ENCODE measurements at regions not wholly inside any gene's neighbourhood (a gene's known extent, or its start where the extent isn't known, plus 50 kb on each side); places are given as distances from the start of the nearest gene placed in this dataset.
"Not testable (repeated sequence)": the region's sequence is repeated elsewhere in the genome, so short reads cannot be mapped to it uniquely, and the experiment has no call there.

DNA sequence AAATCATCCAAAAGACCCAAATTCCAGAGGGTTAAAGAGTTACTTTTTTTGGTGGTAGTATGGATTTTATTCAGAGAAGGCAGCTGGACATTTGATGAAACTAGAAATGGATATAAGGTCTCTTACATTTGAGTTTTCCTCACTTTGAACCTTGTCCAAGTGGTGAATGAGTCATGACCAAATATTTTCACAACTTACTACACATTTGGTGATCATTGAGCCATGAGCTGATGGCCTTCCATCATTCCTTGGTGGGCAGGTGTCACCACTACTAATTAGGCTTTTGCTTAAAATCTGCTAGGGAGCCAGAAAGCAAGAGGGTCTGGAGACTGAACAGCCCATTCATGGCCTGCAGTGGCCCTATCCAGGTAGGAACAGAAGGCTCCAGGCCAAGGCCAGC lies 620.2 kb upstream of the INTU start:
- Histone ChIP-seq H3K4me2 (ENCODE audit: low read depth, low read length) (no peak overlapping the region), H3K9me3 (replicated peaks; ENCODE audit: insufficient read depth, low read length) (no peaks in the 10 kb centered on the region), H3K79me2 (ENCODE audit: low read length) (no peaks in the 10 kb centered on the region), H3F3A (ENCODE audit: insufficient read depth, low read length) (no peaks in the 10 kb centered on the region), H3K4me3 (ENCODE audit: low read length) (no peak overlapping the region), H3K9ac (ENCODE audit: low read length) (no peak overlapping the region), H3K36me3 (replicated peaks; ENCODE audit: insufficient read depth, low read length) (no peaks in the 10 kb centered on the region), H3K27ac (ENCODE audit: low read length) (no peak overlapping the region), H2AFZ (ENCODE audit: low read length) (no peak overlapping the region), H3K4me1 (ENCODE audit: low read length) (no peaks in the 10 kb centered on the region), H3K9me2 (replicated peaks; ENCODE audit: insufficient read depth, low read length) (no peaks in the 10 kb centered on the region), H3K27me3 (replicated peaks; ENCODE audit: insufficient read depth, low read length) (no peaks in the 10 kb centered on the region), H4K20me1 (ENCODE audit: insufficient read depth, low read length) (no peaks in the 10 kb centered on the region)
- DNase-seq, result no peak
- no peak for TF ChIP-seq EZH2 (optimal IDR thresholded peaks at IDR 0.05; ENCODE audit: low read depth, low read length)
- TF ChIP-seq EZH2phosphoT487 (IDR thresholded peaks at IDR 0.05; ENCODE audit: low read length), result no peak
- TF ChIP-seq, protein P1, sequence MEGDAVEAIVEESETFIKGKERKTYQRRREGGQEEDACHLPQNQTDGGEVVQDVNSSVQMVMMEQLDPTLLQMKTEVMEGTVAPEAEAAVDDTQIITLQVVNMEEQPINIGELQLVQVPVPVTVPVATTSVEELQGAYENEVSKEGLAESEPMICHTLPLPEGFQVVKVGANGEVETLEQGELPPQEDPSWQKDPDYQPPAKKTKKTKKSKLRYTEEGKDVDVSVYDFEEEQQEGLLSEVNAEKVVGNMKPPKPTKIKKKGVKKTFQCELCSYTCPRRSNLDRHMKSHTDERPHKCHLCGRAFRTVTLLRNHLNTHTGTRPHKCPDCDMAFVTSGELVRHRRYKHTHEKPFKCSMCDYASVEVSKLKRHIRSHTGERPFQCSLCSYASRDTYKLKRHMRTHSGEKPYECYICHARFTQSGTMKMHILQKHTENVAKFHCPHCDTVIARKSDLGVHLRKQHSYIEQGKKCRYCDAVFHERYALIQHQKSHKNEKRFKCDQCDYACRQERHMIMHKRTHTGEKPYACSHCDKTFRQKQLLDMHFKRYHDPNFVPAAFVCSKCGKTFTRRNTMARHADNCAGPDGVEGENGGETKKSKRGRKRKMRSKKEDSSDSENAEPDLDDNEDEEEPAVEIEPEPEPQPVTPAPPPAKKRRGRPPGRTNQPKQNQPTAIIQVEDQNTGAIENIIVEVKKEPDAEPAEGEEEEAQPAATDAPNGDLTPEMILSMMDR (IDR thresholded peaks at IDR 0.05; ENCODE audit: low read length), result no peak

DNA sequence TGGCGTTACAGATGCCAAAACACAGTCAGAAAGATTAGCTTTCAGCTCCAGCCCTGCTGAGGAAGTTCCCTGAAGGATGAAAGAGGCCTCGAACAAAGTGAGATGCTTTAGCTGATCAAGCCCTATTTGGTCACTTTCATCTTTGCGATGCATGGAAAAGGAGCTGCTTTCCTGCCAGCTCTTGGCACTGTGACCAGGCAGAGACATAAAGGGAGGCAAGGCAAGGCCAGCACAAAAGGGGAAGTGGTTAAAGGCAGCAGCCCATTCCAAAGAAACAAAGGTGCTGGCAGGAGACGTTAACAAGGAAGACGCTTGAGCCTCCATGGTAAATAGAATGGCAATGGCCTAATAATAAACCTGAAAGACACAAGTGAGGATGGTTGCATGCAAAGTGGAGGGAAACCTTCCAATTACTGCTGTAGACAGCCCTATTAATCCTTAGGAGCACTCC lies 617.1 kb upstream of the INTU start:
- no peak for DNase-seq
- no peak overlapping the region for H2AFZ ChIP-seq (ENCODE audit: low read length)

DNA sequence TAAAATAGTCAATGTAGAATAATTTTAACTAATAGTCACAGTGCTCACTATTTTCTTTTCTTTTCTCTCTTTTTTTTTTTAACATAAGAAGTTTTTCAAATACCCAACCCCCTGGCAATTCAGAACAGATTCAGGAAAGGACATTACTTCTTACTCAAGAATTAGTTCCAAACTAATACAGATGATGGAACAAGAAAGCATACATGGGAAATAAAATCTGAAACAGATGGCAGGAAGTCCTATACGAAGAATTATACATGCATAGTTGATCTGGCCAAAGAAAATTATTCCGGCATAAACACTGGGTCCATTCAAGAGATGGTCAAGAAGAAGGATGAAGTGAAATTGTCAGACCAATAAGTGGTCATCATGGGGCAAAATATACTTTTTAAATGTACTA lies 614.4 kb upstream of the INTU start:
- TF ChIP-seq, protein P1 (IDR thresholded peaks at IDR 0.05; ENCODE audit: low read length), result no peak
- no peak for TF ChIP-seq EZH2phosphoT487 (IDR thresholded peaks at IDR 0.05; ENCODE audit: low read length)
- no peak for TF ChIP-seq EZH2 (optimal IDR thresholded peaks at IDR 0.05; ENCODE audit: low read depth, low read length)
- no peaks in the 10 kb centered on the region for H3K27me3 ChIP-seq (replicated peaks; ENCODE audit: insufficient read depth, low read length)
- no peaks in the 10 kb centered on the region for H3K9me2 ChIP-seq (replicated peaks; ENCODE audit: insufficient read depth, low read length)
- no peak overlapping the region for H2AFZ ChIP-seq (ENCODE audit: low read length)
- no peaks in the 10 kb centered on the region for H3K79me2 ChIP-seq (ENCODE audit: low read length)
- no peak overlapping the region for H3K4me2 ChIP-seq (ENCODE audit: low read depth, low read length)
- no peaks in the 10 kb centered on the region for H3K4me1 ChIP-seq (ENCODE audit: low read length)
- no peaks in the 10 kb centered on the region for H3K9me3 ChIP-seq (replicated peaks; ENCODE audit: insufficient read depth, low read length)
- no peak overlapping the region for H3K9ac ChIP-seq (ENCODE audit: low read length)
- H3K36me3 ChIP-seq (replicated peaks; ENCODE audit: insufficient read depth, low read length), result no peaks in the 10 kb centered on the region
- H3K4me3 ChIP-seq (ENCODE audit: low read length), result no peak overlapping the region
- H3K27ac ChIP-seq (ENCODE audit: low read length), result no peak overlapping the region
- no peaks in the 10 kb centered on the region for H4K20me1 ChIP-seq (ENCODE audit: insufficient read depth, low read length)
- no peaks in the 10 kb centered on the region for H3F3A ChIP-seq (ENCODE audit: insufficient read depth, low read length)
- no peak for DNase-seq

More for the DNA sequence above, 617.1 kb upstream of the INTU start:
- Histone ChIP-seq H3K4me2 (ENCODE audit: low read depth, low read length) (no peak overlapping the region), H3K4me3 (ENCODE audit: low read length) (no peak overlapping the region), H3K36me3 (replicated peaks; ENCODE audit: insufficient read depth, low read length) (no peaks in the 10 kb centered on the region), H3K4me1 (ENCODE audit: low read length) (no peaks in the 10 kb centered on the region), H3K27me3 (replicated peaks; ENCODE audit: insufficient read depth, low read length) (no peaks in the 10 kb centered on the region), H3F3A (ENCODE audit: insufficient read depth, low read length) (no peaks in the 10 kb centered on the region), H3K27ac (ENCODE audit: low read length) (no peak overlapping the region), H3K79me2 (ENCODE audit: low read length) (no peaks in the 10 kb centered on the region), H4K20me1 (ENCODE audit: insufficient read depth, low read length) (no peaks in the 10 kb centered on the region), H3K9ac (ENCODE audit: low read length) (no peak overlapping the region), H3K9me3 (replicated peaks; ENCODE audit: insufficient read depth, low read length) (no peaks in the 10 kb centered on the region), H3K9me2 (replicated peaks; ENCODE audit: insufficient read depth, low read length) (no peaks in the 10 kb centered on the region)
- no peak for TF ChIP-seq EZH2phosphoT487 (IDR thresholded peaks at IDR 0.05; ENCODE audit: low read length)
- TF ChIP-seq, protein P1 (IDR thresholded peaks at IDR 0.05; ENCODE audit: low read length), result no peak
- TF ChIP-seq EZH2 (optimal IDR thresholded peaks at IDR 0.05; ENCODE audit: low read depth, low read length), result no peak

DNA sequence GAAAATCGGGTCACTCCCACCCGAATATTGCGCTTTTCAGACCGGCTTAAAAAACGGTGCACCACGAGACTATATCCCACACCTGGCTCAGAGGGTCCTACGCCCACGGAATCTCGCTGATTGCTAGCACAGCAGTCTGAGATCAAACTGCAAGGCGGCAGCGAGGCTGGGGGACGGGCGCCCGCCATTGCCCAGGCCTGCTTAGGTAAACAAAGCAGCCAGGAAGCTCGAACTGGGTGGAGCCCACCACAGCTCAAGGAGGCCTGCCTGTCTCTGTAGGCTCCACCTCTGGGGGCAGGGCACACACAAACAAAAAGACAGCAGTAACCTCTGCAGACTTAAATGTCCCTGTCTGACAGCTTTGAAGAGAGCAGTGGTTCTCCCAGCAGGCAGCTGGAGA lies 611.9 kb upstream of the INTU start:
- not testable (repeated sequence) for H3K9me3 ChIP-seq (replicated peaks; ENCODE audit: insufficient read depth, low read length); H3K4me3 ChIP-seq (ENCODE audit: low read length); H3K27ac ChIP-seq (ENCODE audit: low read length); H3K9me2 ChIP-seq (replicated peaks; ENCODE audit: insufficient read depth, low read length); H3K27me3 ChIP-seq (replicated peaks; ENCODE audit: insufficient read depth, low read length); H3K9ac ChIP-seq (ENCODE audit: low read length); DNase-seq; H2AFZ ChIP-seq (ENCODE audit: low read length); H3F3A ChIP-seq (ENCODE audit: insufficient read depth, low read length); H3K79me2 ChIP-seq (ENCODE audit: low read length); H3K36me3 ChIP-seq (replicated peaks; ENCODE audit: insufficient read depth, low read length); H4K20me1 ChIP-seq (ENCODE audit: insufficient read depth, low read length); H3K4me1 ChIP-seq (ENCODE audit: low read length); H3K4me2 ChIP-seq (ENCODE audit: low read depth, low read length)
